Daoy (cell line): ENCODE measurements at regions not wholly inside any gene's neighbourhood (a gene's known extent, or its start where the extent isn't known, plus 50 kb on each side); places are given as distances from the start of the nearest gene placed in this dataset.
"Not testable (repeated sequence)": the region's sequence is repeated elsewhere in the genome, so short reads cannot be mapped to it uniquely, and the experiment has no call there.

Experiments used
- DNase-seq: peaks from one replicate; pipeline ENCODE4 v3.0.0-alpha.2; 2015; ENCODE audit warnings: low read depth

- DNase-seq = no peak
These were observed 101.5 kb upstream of the LHX5 start for GRCh38 chr12:113573148-113573547.

GRCh38 chr12:113571713-113572112, 100.0 kb upstream of the LHX5 start:
- DNase-seq = no peak

GRCh38 chr12:113569806-113570205, 98.1 kb upstream of the LHX5 start:
- no peak for DNase-seq

GRCh38 chr12:113568021-113568420, 96.3 kb upstream of the LHX5 start:
- no peak for DNase-seq

- DNase-seq = no peak
These were observed 93.7 kb upstream of the LHX5 start for GRCh38 chr12:113565368-113565767.

- no peak for DNase-seq
These were observed 89.6 kb upstream of the LHX5 start for GRCh38 chr12:113561068-113561780.

GRCh38 chr12:113559466-113559865, 87.8 kb upstream of the LHX5 start:
- DNase-seq = no peak

- DNase-seq = no peak
These were observed 83.6 kb upstream of the LHX5 start for GRCh38 chr12:113555226-113555625.

- DNase-seq = no peak
These were observed 81.1 kb upstream of the LHX5 start for GRCh38 chr12:113552760-113553159.

- DNase-seq = no peak
These were observed 79.9 kb upstream of the LHX5 start for GRCh38 chr12:113551563-113551962.

GRCh38 chr12:113548467-113548866, 76.8 kb upstream of the LHX5 start:
- DNase-seq = no peak

- DNase-seq = no peak
These were observed 75.5 kb upstream of the LHX5 start for GRCh38 chr12:113546916-113547863.

GRCh38 chr12:113537751-113538087, 66.0 kb upstream of the LHX5 start:
- DNase-seq = peak; percentile 66

- DNase-seq = no peak
These were observed 65.5 kb upstream of the LHX5 start for GRCh38 chr12:113537046-113537750.

- no peak for DNase-seq
These were observed 63.4 kb upstream of the LHX5 start for GRCh38 chr12:113535100-113535499.

- no peak for DNase-seq
These were observed 62.9 kb upstream of the LHX5 start for GRCh38 chr12:113534555-113534954.

- no peak for DNase-seq
These were observed 62.2 kb upstream of the LHX5 start for GRCh38 chr12:113533842-113534375.

GRCh38 chr12:113532292-113532691, 60.6 kb upstream of the LHX5 start:
- no peak for DNase-seq

GRCh38 chr12:113531073-113531472, 59.4 kb upstream of the LHX5 start:
- not testable (repeated sequence) for DNase-seq

GRCh38 chr12:113528606-113529293, 57.1 kb upstream of the LHX5 start:
- DNase-seq = no peak

GRCh38 chr12:113525066-113525465, 53.4 kb upstream of the LHX5 start:
- no peak for DNase-seq

GRCh38 chr12:113524495-113524894, 52.8 kb upstream of the LHX5 start:
- DNase-seq = no peak
